ENCODE measurements at regions not wholly inside any gene's neighbourhood (a gene's known extent, or its start where the extent isn't known, plus 50 kb on each side); places are given as distances from the start of the nearest gene placed in this dataset.

GRCh38 chrX:65587616-65588526 lies 53.3 kb upstream of the LAS1L start (continued):
- TF ChIP-seq HMGXB4 (CRISPR knock-in tag; IDR thresholded peaks at IDR 0.05) = no peak
- TF ChIP-seq CTBP1 (IDR thresholded peaks at IDR 0.05; ENCODE audit: borderline replicate concordance) = peak; percentile 40; the same call in 1 of the 2 replicates
- no peak for TF ChIP-seq NBN (IDR thresholded peaks at IDR 0.05; ENCODE audit: low read depth)
- TF ChIP-seq SMARCA5 (IDR thresholded peaks at IDR 0.05) = no peak
- no peak for TF ChIP-seq ZNF232 (CRISPR knock-in tag; IDR thresholded peaks at IDR 0.05)
- no peak for TF ChIP-seq HMG20A (CRISPR knock-in tag; conservative IDR thresholded peaks at IDR 0.05)
- TF ChIP-seq NKRF (IDR thresholded peaks at IDR 0.05; ENCODE audit: borderline replicate concordance) = no peak
- TF ChIP-seq STAG1 (CRISPR knock-in tag; IDR thresholded peaks at IDR 0.05; ENCODE audit: borderline replicate concordance) = no peak
- 0 out of 2 replicates have a peak, but pooled peaks have one; percentile 26 for TF ChIP-seq ZNF175 (CRISPR knock-in tag; IDR thresholded peaks at IDR 0.05; ENCODE audit: low read depth)
- no peak for TF ChIP-seq RHOXF2B (CRISPR knock-in tag; conservative IDR thresholded peaks at IDR 0.05)
- peak; percentile 22; the same call in 1 of the 2 replicates for TF ChIP-seq PHF8 (IDR thresholded peaks at IDR 0.05; ENCODE audit: borderline replicate concordance, low read length)
- TF ChIP-seq THAP12 (CRISPR knock-in tag; IDR thresholded peaks at IDR 0.05) = no peak
- TF ChIP-seq CBX5 (IDR thresholded peaks at IDR 0.05; ENCODE audit: borderline replicate concordance, low read depth) = no peak
- TF ChIP-seq XRCC3 (IDR thresholded peaks at IDR 0.05) = no peak
- TF ChIP-seq ZNF778 (CRISPR knock-in tag; IDR thresholded peaks at IDR 0.05) = no peak
- no peak for TF ChIP-seq ZNF76 (CRISPR knock-in tag; IDR thresholded peaks at IDR 0.05; ENCODE audit: borderline replicate concordance)
- TF ChIP-seq VEZF1 (CRISPR knock-in tag; IDR thresholded peaks at IDR 0.05) = peak; percentile 74
- no peak for TF ChIP-seq ZNF584 (CRISPR knock-in tag; IDR thresholded peaks at IDR 0.05; ENCODE audit: low read depth)
- no peak for TF ChIP-seq HBP1 (CRISPR knock-in tag; IDR thresholded peaks at IDR 0.05)
